ENCODE measurements at regions not wholly inside any gene's neighbourhood (a gene's known extent, or its start where the extent isn't known, plus 50 kb on each side); places are given as distances from the start of the nearest gene placed in this dataset.

DNA sequence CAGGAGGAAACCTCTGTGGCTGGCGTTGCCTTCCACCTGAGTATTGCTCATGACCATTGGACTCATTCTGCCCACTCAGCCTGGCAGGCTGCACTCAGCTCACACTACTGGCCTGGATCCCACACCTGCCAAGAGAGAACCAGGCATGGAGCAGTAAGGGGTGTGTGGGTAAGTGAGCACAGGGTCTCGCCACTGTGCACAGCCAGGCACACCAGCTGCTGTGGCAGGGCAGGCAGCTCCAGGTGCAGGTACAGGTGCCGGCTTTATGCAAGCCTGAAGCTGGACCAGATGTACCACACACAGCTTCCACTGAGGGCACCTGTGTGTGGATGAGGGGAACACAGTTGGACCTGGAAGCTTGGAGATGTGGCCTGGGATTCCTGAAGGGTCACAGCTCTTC lies 295.2 kb upstream of the SNX7 start:
- DNase-seq: no peak
- TF ChIP-seq, protein P1, sequence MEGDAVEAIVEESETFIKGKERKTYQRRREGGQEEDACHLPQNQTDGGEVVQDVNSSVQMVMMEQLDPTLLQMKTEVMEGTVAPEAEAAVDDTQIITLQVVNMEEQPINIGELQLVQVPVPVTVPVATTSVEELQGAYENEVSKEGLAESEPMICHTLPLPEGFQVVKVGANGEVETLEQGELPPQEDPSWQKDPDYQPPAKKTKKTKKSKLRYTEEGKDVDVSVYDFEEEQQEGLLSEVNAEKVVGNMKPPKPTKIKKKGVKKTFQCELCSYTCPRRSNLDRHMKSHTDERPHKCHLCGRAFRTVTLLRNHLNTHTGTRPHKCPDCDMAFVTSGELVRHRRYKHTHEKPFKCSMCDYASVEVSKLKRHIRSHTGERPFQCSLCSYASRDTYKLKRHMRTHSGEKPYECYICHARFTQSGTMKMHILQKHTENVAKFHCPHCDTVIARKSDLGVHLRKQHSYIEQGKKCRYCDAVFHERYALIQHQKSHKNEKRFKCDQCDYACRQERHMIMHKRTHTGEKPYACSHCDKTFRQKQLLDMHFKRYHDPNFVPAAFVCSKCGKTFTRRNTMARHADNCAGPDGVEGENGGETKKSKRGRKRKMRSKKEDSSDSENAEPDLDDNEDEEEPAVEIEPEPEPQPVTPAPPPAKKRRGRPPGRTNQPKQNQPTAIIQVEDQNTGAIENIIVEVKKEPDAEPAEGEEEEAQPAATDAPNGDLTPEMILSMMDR (IDR thresholded peaks at IDR 0.05; ENCODE audit: borderline replicate concordance): no peak
- H3K4me3 ChIP-seq: no peak overlapping the region
- H3K27ac ChIP-seq (replicated peaks): no peak overlapping the region
- intact Hi-C loops (cut with micrococcal nuclease): no loop called here
- H3K9me3 ChIP-seq (replicated peaks): no peaks in the 10 kb centered on the region
- H3K4me1 ChIP-seq: no peaks in the 10 kb centered on the region
- H3K36me3 ChIP-seq: no peaks in the 10 kb centered on the region
- no peaks in the 10 kb centered on the region for H3K27me3 ChIP-seq (ENCODE audit: low read depth)

DNA sequence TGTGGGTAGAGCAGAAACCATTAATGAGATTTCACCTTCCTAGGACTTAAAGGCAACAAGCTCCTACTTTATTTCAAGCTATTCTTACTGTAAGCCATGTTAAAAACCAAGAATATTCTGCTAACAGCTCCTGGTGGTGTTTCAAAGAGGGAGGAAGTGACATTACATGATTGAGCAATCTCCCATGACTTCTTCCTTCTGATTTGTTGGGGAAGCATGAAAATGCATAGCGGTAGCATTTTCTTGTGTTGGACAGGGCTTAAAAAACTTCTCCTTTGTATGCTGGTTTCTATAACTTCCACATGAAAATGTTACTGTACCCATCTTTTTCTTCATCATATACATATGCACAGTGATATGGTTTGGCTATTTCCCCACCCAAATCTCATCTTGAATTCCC lies 297.0 kb upstream of the SNX7 start:
- Histone ChIP-seq H3K4me3 (no peak overlapping the region), H3K27me3 (ENCODE audit: low read depth) (no peaks in the 10 kb centered on the region), H3K27ac (replicated peaks) (no peak overlapping the region), H3K36me3 (no peaks in the 10 kb centered on the region), H3K9me3 (replicated peaks) (no peaks in the 10 kb centered on the region), H3K4me1 (no peaks in the 10 kb centered on the region)
- no peak for DNase-seq
- TF ChIP-seq, protein P1 (IDR thresholded peaks at IDR 0.05; ENCODE audit: borderline replicate concordance): no peak
- intact Hi-C loops (cut with micrococcal nuclease): no loop called here

DNA sequence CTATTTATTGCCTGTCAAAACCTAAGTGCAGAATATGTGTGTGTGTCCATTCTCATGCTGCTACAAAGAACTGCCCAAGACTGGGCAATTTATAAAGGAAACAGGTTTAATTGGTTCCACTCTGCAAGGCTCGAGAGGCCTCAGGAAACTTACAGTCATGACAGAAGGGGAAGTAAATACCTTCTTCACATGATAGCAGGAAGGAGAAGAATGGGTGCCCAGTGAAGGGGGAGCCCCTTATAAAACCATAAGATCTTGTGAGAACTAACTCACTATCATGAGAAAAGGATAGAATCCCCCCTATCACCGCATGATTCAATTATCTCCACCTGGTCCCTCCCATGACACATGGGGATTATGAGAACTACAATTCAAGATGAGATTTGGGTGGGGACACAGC lies 300.7 kb upstream of the SNX7 start:
- H3K4me3 ChIP-seq: no peak overlapping the region
- H3K4me1 ChIP-seq: no peaks in the 10 kb centered on the region
- TF ChIP-seq, protein P1 (IDR thresholded peaks at IDR 0.05; ENCODE audit: borderline replicate concordance): no peak
- no peak overlapping the region for H3K27ac ChIP-seq (replicated peaks)
- intact Hi-C loops (cut with micrococcal nuclease): no loop called here
- H3K9me3 ChIP-seq (replicated peaks): no peaks in the 10 kb centered on the region
- no peak for DNase-seq
- H3K27me3 ChIP-seq (ENCODE audit: low read depth): no peaks in the 10 kb centered on the region
- no peaks in the 10 kb centered on the region for H3K36me3 ChIP-seq

DNA sequence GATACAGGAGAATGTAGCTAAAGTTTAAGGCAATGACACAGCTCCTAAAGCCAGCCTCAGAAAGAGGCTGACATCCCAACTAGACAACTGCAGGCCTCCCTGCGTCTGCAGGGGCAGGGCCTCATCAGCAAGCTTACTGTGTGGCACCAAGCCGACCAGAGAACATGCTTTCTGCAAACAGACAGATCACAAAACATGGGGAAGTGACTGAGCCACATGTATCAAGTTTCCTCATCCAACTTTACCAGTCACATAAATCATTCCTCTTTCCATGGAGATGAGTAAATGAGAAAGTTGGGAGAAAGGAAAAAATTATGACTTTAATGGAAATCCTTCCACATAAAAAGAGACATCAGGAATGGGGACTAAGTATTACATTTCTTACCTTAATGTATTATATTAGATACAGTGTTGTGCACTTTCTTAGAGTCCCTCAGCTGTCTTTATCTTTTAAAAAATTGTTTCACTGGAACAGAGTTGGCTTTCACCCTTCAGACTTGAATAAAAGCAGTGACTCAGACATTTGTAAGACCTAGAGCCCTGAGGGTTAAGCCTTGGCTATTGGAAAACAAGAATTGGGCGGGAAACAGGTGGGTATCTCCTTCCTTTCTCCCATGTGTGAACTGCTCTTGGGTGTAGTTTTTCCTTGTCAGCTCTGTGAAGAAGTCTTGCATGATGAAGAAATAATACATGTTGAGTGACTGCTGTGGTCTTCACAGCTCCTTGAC lies 305.7 kb upstream of the SNX7 start:
- intact Hi-C loops (cut with micrococcal nuclease): no loop called here

DNA sequence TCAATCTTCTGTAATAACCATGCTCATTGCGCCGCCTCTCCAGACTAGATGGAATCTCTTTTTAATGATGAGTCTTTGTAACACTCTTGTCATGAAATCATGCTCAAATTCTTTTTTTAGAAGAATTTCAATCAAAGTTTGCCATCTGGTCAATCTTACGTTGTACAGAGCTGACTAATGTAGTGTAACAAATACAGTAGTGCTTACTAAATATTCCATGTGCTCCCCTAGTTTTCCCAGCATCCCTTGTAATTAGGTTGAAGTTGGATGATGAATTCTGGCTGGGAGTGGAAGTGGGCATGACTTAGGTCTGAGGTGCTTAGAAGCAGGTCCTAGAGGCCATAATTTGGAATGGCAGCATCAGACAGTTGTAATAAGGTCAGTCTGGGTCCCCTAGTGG lies 309.1 kb upstream of the SNX7 start:
- TF ChIP-seq, protein P1 (IDR thresholded peaks at IDR 0.05; ENCODE audit: borderline replicate concordance): no peak

More for the DNA sequence above, 305.7 kb upstream of the SNX7 start:
- Histone ChIP-seq H3K9me3 (replicated peaks) (no peaks in the 10 kb centered on the region), H3K4me3 (no peak overlapping the region), H3K4me1 (no peaks in the 10 kb centered on the region), H3K27ac (replicated peaks) (no peak overlapping the region), H3K36me3 (no peaks in the 10 kb centered on the region), H3K27me3 (ENCODE audit: low read depth) (no peaks in the 10 kb centered on the region)
- TF ChIP-seq, protein P1 (IDR thresholded peaks at IDR 0.05; ENCODE audit: borderline replicate concordance): no peak
- DNase-seq: no peak

More for the DNA sequence above, 309.1 kb upstream of the SNX7 start:
- DNase-seq: no peak
- no peak overlapping the region for H3K27ac ChIP-seq (replicated peaks)
- no peaks in the 10 kb centered on the region for H3K4me1 ChIP-seq
- H3K27me3 ChIP-seq (ENCODE audit: low read depth): no peaks in the 10 kb centered on the region
- no peaks in the 10 kb centered on the region for H3K36me3 ChIP-seq
- H3K4me3 ChIP-seq: no peak overlapping the region
- intact Hi-C loops (cut with micrococcal nuclease): no loop called here
- no peaks in the 10 kb centered on the region for H3K9me3 ChIP-seq (replicated peaks)

Measured in left ventricle myocardium inferior (tissue), 1 donor.